Activated CD8-positive, alpha-beta T cell treated with anti-CD3 and anti-CD28 coated beads for 36 hours (primary cell): ENCODE measurements at regions not wholly inside any gene's neighbourhood (a gene's known extent, or its start where the extent isn't known, plus 50 kb on each side); places are given as distances from the start of the nearest gene placed in this dataset.

ENCODE experiments used
- ATAC-seq: fragments of 200-7000 bp; cut with Tn5 transposase; one replicate; pipeline ENCODE4 v1.10.0; 2021; ENCODE audit warnings: mild to moderate bottlenecking, moderate library complexity
- CTCF ChIA-PET: fragments of 350-600 bp; sonication (Branson Sonifier 250); formaldehyde crosslinking; loops from one replicate; lab custom pipeline; 2021; ENCODE audit warnings: antibody characterized with exemption; lab: Charles Lee
- POLR2A ChIA-PET: fragments of 350-600 bp; sonication (Branson Sonifier 250); formaldehyde crosslinking; loops from one replicate; lab custom pipeline; 2021; ENCODE audit warnings: antibody characterized with exemption; lab: Charles Lee
- DNase-seq: peaks from one replicate; pipeline ENCODE4 v3.0.0-alpha.2; 2020
- H3K27ac Mint-ChIP-seq: one replicate; pipeline ENCODE4 v1.8.0; 2021; ENCODE audit warnings: mild to moderate bottlenecking, mixed read lengths
- H3K27me3 Mint-ChIP-seq: one replicate; pipeline ENCODE4 v1.8.0; 2021; ENCODE audit warnings: mixed read lengths
- H3K36me3 Mint-ChIP-seq: one replicate; pipeline ENCODE4 v1.8.0; 2021; ENCODE audit warnings: low read depth, mixed read lengths
- H3K4me1 Mint-ChIP-seq: one replicate; pipeline ENCODE4 v1.8.0; 2021; ENCODE audit warnings: low read depth, mixed read lengths
- H3K4me3 Mint-ChIP-seq: one replicate; pipeline ENCODE4 v1.8.0; 2021; ENCODE audit warnings: mild to moderate bottlenecking, moderate library complexity, mixed read lengths
- H3K9me3 Mint-ChIP-seq: one replicate; pipeline ENCODE4 v1.8.0; 2021; ENCODE audit warnings: mixed read lengths
- intact Hi-C: fragments of 100-400 bp; cut with micrococcal nuclease; formaldehyde crosslinking; loops from one replicate; pipeline ENCODE4 v1.10.0; 2022
- TF ChIP-seq, protein P1 (sequence below): fragments of 200-600 bp; IDR thresholded peaks from one replicate; pipeline ENCODE4 v1.8.0; 2022; ENCODE audit warnings: antibody characterized with exemption, mild to moderate bottlenecking

DNA sequence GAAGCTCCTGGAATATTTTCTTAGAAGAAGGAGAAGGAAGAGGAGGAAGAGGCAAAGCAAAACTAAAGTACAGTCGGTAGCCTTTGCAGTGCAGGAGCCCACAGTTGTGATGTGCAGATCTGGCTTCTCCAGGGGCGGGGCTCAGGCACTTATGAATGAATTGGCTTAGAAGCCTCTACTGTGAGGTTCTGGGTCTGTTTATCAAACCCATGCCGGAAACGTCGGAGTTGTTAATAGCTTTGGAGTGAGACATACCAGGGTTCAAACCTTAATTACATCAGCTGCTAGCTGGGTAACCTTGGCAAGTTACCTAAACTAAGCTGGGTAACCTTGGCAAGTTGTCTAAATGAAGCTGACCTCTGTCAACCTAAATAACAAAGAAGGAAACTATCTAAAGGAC lies 89.3 kb upstream of the PITRM1 start:
- Mint-ChIP-seq H3K27ac (no peak overlapping the region), H3K4me3 (no peak overlapping the region), H3K4me1 (peaks cover 3% of the 10 kb centered on the region), H3K27me3 (peaks cover 14% of the 10 kb centered on the region), H3K36me3 (no peaks in the 10 kb centered on the region), H3K9me3 (no peaks in the 10 kb centered on the region)
- no peak for DNase-seq
- intact Hi-C loops, result no loop called here
- no peak for ATAC-seq
- ChIA-PET CTCF (no interaction called here), POLR2A (no interaction called here)
- TF ChIP-seq, protein P1, sequence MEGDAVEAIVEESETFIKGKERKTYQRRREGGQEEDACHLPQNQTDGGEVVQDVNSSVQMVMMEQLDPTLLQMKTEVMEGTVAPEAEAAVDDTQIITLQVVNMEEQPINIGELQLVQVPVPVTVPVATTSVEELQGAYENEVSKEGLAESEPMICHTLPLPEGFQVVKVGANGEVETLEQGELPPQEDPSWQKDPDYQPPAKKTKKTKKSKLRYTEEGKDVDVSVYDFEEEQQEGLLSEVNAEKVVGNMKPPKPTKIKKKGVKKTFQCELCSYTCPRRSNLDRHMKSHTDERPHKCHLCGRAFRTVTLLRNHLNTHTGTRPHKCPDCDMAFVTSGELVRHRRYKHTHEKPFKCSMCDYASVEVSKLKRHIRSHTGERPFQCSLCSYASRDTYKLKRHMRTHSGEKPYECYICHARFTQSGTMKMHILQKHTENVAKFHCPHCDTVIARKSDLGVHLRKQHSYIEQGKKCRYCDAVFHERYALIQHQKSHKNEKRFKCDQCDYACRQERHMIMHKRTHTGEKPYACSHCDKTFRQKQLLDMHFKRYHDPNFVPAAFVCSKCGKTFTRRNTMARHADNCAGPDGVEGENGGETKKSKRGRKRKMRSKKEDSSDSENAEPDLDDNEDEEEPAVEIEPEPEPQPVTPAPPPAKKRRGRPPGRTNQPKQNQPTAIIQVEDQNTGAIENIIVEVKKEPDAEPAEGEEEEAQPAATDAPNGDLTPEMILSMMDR, result no peak

GRCh38 chr10:3260066-3260834 lies 87.7 kb upstream of the PITRM1 start:
- no peak overlapping the region for H3K27ac Mint-ChIP-seq
- ChIA-PET POLR2A (no interaction called here), CTCF (no interaction called here)
- H3K9me3 Mint-ChIP-seq, result no peaks in the 10 kb centered on the region
- no peak overlapping the region for H3K4me3 Mint-ChIP-seq
- TF ChIP-seq, protein P1, result no peak
- ATAC-seq (no peak), DNase-seq (no peak)
- no peaks in the 10 kb centered on the region for H3K36me3 Mint-ChIP-seq
- intact Hi-C loops, result no loop called here
- peaks cover 12% of the 10 kb centered on the region for H3K27me3 Mint-ChIP-seq
- peaks cover 3% of the 10 kb centered on the region for H3K4me1 Mint-ChIP-seq

DNA sequence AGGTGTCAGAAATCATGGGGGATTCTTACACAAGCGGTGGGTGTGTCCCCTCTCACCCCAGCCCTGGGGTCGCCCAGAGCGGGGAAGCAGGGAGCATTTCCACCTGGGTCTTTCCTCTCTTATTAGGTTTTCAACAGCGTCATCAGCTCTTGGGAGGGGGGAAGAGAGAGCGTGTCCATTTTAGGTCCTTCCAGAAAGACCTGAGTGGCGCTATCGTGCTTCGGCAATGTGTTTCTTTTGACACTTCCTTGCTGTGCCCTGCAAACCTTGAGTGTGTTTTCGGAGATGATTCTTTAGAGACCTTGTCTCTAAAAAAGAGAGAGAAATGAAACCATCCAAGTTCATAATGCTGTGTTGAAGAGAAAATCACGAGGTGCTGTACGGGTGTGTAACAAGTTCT lies 86.9 kb upstream of the PITRM1 start:
- Mint-ChIP-seq H3K4me1 (peaks cover 3% of the 10 kb centered on the region), H3K9me3 (no peaks in the 10 kb centered on the region), H3K36me3 (no peaks in the 10 kb centered on the region), H3K4me3 (no peak overlapping the region), H3K27ac (no peak overlapping the region), H3K27me3 (peaks cover 9% of the 10 kb centered on the region)
- POLR2A ChIA-PET, result no interaction called here
- CTCF ChIA-PET, result no interaction called here
- intact Hi-C loops, result no loop called here
- TF ChIP-seq, protein P1, result no peak
- ATAC-seq (no peak), DNase-seq (no peak)

DNA sequence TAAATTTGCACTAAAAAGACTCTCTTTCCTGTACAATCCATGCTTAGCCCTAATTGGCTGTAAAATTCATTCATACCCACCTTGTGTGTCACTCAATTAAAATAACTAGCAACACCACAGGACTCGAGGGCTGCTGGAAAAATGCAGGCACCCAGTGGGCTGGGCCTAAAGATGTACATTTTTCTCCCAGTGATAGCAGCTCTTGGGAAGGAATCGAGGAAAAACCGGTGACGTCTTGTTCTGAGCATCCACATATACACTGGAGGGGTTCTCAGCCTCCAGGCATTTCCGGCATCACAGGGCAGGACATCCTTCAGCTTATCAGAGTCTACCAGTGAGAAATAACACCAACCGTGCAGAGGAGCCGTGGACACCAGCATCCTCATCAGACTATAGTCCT lies 85.8 kb upstream of the PITRM1 start:
- ATAC-seq (no peak), DNase-seq (no peak)
- H3K4me1 Mint-ChIP-seq, result no peaks in the 10 kb centered on the region
- TF ChIP-seq, protein P1, result no peak
- CTCF ChIA-PET, result no interaction called here
- H3K36me3 Mint-ChIP-seq, result no peaks in the 10 kb centered on the region
- POLR2A ChIA-PET, result no interaction called here
- no peaks in the 10 kb centered on the region for H3K9me3 Mint-ChIP-seq
- peaks cover 8% of the 10 kb centered on the region for H3K27me3 Mint-ChIP-seq
- no peak overlapping the region for H3K27ac Mint-ChIP-seq
- intact Hi-C loops, result no loop called here
- no peak overlapping the region for H3K4me3 Mint-ChIP-seq

DNA sequence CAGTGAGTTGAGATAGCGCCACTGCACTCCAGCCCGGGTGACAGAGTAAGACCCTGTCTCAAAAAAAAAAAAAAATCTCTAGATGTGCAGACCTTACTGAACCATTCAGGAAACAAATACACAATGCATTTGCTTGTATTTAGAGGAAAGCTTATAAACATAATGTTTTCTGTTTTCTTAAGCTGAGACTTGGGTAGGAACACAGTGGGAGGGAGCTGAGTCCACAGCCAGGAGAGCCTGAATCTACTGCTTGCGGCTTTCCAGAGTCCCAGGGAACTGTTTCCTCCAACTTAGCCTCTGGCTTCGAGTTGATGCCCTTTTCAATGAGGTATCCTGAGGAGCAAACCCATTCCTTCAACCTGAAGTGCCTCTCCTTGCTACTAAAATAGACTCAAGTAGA lies 83.0 kb upstream of the PITRM1 start:
- TF ChIP-seq, protein P1, result no peak
- H3K4me3 Mint-ChIP-seq, result no peak overlapping the region
- intact Hi-C loops, result no loop called here
- H3K4me1 Mint-ChIP-seq, result no peaks in the 10 kb centered on the region
- ATAC-seq, result no peak
- no peaks in the 10 kb centered on the region for H3K36me3 Mint-ChIP-seq
- ChIA-PET CTCF (interaction anchor here (1.0 to 2.0 kb wide), 3 partner anchors 14 to 58 kb away, joined by 3 to 6 read pairs (median 4); no protein-coding TSS in a partner anchor), POLR2A (interaction anchor here (0.7 to 1.7 kb wide), 3 partner anchors 11 to 1281 kb away, joined by 3 to 5 read pairs (median 4); no protein-coding TSS in a partner anchor)
- no peak overlapping the region for H3K27ac Mint-ChIP-seq
- DNase-seq, result no peak
- H3K27me3 Mint-ChIP-seq, result peaks cover 20% of the 10 kb centered on the region
- no peaks in the 10 kb centered on the region for H3K9me3 Mint-ChIP-seq
